CD14-positive monocyte (primary cell): ENCODE measurements at regions not wholly inside any gene's neighbourhood (a gene's known extent, or its start where the extent isn't known, plus 50 kb on each side); places are given as distances from the start of the nearest gene placed in this dataset.

Experiments used
- DNase-seq, 3 donors: peaks; one replicate each; pipeline ENCODE4 v3.0.0-alpha.2; 2011 to 2022
- H2AFZ ChIP-seq: 2 replicates; pipeline ENCODE4 v1.6.0; 2012; ENCODE audit warnings: mild to moderate bottlenecking, low read depth, low read length, inconsistent platforms; ENCODE audit not compliant: insufficient read depth, poor library complexity, severe bottlenecking
- H3K27ac ChIP-seq, 2 donors: 1 replicate in 1 of 2; 2 replicates in 1 of 2; pipeline ENCODE4 v1.5.1; 2012 to 2013; ENCODE audit warnings: low read length in 2 of 2, control low read depth in 1 of 2, inconsistent platforms in 1 of 2, low read depth in 1 of 2, mild to moderate bottlenecking in 1 of 2
- H3K27me3 ChIP-seq, 2 donors: one replicate each; pipeline versions ENCODE4 v1.6.0 to v1.6.1; 2011 to 2013; ENCODE audit warnings: low read length in 2 of 2; ENCODE audit not compliant: control insufficient read depth in 2 of 2, insufficient read depth in 2 of 2
- H3K36me3 ChIP-seq, 2 donors: replicated peaks in 1 of 2; 1 replicate in 1 of 2; 2 replicates in 1 of 2; pipeline versions ENCODE4 v1.5.1 to v1.6.1; 2012 to 2013; ENCODE audit warnings: low read length in 2 of 2, control low read depth in 1 of 2, inconsistent platforms in 1 of 2, mild to moderate bottlenecking in 1 of 2; ENCODE audit not compliant: insufficient read depth in 2 of 2, control insufficient read depth in 1 of 2
- H3K4me1 ChIP-seq, 2 donors: 1 replicate in 1 of 2; 2 replicates in 1 of 2; pipeline versions ENCODE4 v1.5.1 to v1.6.1; 2012 to 2013; ENCODE audit warnings: low read length in 2 of 2, control low read depth in 1 of 2, inconsistent platforms in 1 of 2, mild to moderate bottlenecking in 1 of 2, moderate library complexity in 1 of 2; ENCODE audit not compliant: insufficient read depth in 2 of 2, control insufficient read depth in 1 of 2
- H3K4me2 ChIP-seq: replicated peaks from 2 replicates; pipeline ENCODE3; 2012; ENCODE audit warnings: low read length, moderate library complexity, mild to moderate bottlenecking; ENCODE audit not compliant: poor library complexity, severe bottlenecking; ENCODE audit errors: extremely low read depth
- H3K4me3 ChIP-seq, 3 experiments: fragments of 200-600 bp in 1 of 3; sonication (generic) in 1 of 3; replicated peaks in 1 of 3; 1 replicate in 2 of 3; 2 replicates in 1 of 3; pipeline ENCODE4 v1.5.1; 2011 to 2013; ENCODE audit warnings: low read length in 3 of 3, mild to moderate bottlenecking in 3 of 3, control low read depth in 2 of 3, low read depth in 2 of 3, inconsistent platforms in 1 of 3, moderate library complexity in 1 of 3
- H3K79me2 ChIP-seq: 2 replicates; pipeline ENCODE4 v1.6.0; 2012; ENCODE audit warnings: mild to moderate bottlenecking, control low read depth, inconsistent platforms, low read length, moderate library complexity; ENCODE audit not compliant: insufficient read depth
- H3K9ac ChIP-seq: 2 replicates; pipeline ENCODE4 v1.6.0; 2017; ENCODE audit warnings: low read length, mild to moderate bottlenecking; ENCODE audit not compliant: insufficient read depth, poor library complexity, severe bottlenecking
- H3K9me3 ChIP-seq, 2 donors: replicated peaks in 1 of 2; 1 replicate in 1 of 2; 2 replicates in 1 of 2; pipeline versions ENCODE4 v1.5.1 to v1.6.1; 2012 to 2013; ENCODE audit warnings: low read length in 2 of 2, control low read depth in 1 of 2; ENCODE audit not compliant: control insufficient read depth in 1 of 2, insufficient read depth in 1 of 2
- H4K20me1 ChIP-seq: 2 replicates; pipeline ENCODE4 v1.6.0; 2012; ENCODE audit warnings: mild to moderate bottlenecking, low read length, control low read depth, moderate library complexity; ENCODE audit not compliant: insufficient read depth
- H3K27ac Mint-ChIP-seq, 7 donors: one replicate each; pipeline ENCODE4 v1.8.0; 2020; ENCODE audit warnings: mild to moderate bottlenecking in 7 of 7, mixed read lengths in 7 of 7, moderate library complexity in 6 of 7, inconsistent platforms in 2 of 7
- H3K27me3 Mint-ChIP-seq, 3 donors: one replicate each; pipeline ENCODE4 v1.8.0; 2021 to 2022; ENCODE audit warnings: low read depth in 3 of 3, mild to moderate bottlenecking in 3 of 3, mixed read lengths in 3 of 3, moderate library complexity in 3 of 3, inconsistent platforms in 1 of 3
- H3K36me3 Mint-ChIP-seq, 2 donors: one replicate each; pipeline ENCODE4 v1.8.0; 2020; ENCODE audit warnings: mixed read lengths in 2 of 2, inconsistent platforms in 1 of 2, mild to moderate bottlenecking in 1 of 2
- H3K4me1 Mint-ChIP-seq: one replicate; pipeline ENCODE4 v1.8.0; 2020; ENCODE audit warnings: mild to moderate bottlenecking, mixed read lengths
- H3K4me3 Mint-ChIP-seq, 2 donors: one replicate each; pipeline ENCODE4 v1.8.0; 2020; ENCODE audit warnings: mild to moderate bottlenecking in 2 of 2, mixed read lengths in 2 of 2, moderate library complexity in 1 of 2
- H3K9me3 Mint-ChIP-seq, 7 donors: one replicate each; pipeline ENCODE4 v1.8.0; 2020 to 2022; ENCODE audit warnings: mixed read lengths in 7 of 7, mild to moderate bottlenecking in 6 of 7, moderate library complexity in 6 of 7, inconsistent platforms in 2 of 7
- CTCF ChIP-seq: fragments of 200-600 bp; IDR thresholded peaks from one replicate; pipeline ENCODE4 v1.8.0; 2022; ENCODE audit warnings: antibody characterized with exemption, mild to moderate bottlenecking
- WGBS: methylation state at CpG from one replicate; pipeline ENCODE4 v1.1.5; 2013; ENCODE audit warnings: missing lambda C conversion rate; ENCODE audit not compliant: insufficient coverage; 5-methylcytosine and 5-hydroxymethylcytosine counted together
- intact Hi-C, 2 donors: fragments of 100-400 bp; cut with micrococcal nuclease; formaldehyde crosslinking; loops; one replicate each; pipeline versions ENCODE4 v1.15.0 to v1.15.1; 2023

GRCh38 chr3:105923140-105923539 is 54.3 kb upstream of the CBLB start:
- TF ChIP-seq CTCF: no peak
- Histone ChIP-seq H3K4me2 (no peak overlapping the region), H2AFZ (no peak overlapping the region), H3K4me1 (no peaks in the 10 kb centered on the region), H3K9ac (no peak overlapping the region), H3K36me3 (no peaks in the 10 kb centered on the region), H3K27ac (no peak overlapping the region), H3K27me3 (no peaks in the 10 kb centered on the region), H3K79me2 (no peaks in the 10 kb centered on the region), H3K9me3 (no peaks in the 10 kb centered on the region), H3K4me3 (no peak overlapping the region), H4K20me1 (no peaks in the 10 kb centered on the region)
- Mint-ChIP-seq H3K27ac (no peak overlapping the region), H3K4me3 (no peak overlapping the region), H3K4me1 (no peaks in the 10 kb centered on the region), H3K9me3 (peaks cover 1 to 17% (median 6%) of the 10 kb centered on the region in 7 donors), H3K27me3 (peaks cover 0 to 1% (median 0%) of the 10 kb centered on the region in 3 donors), H3K36me3 (no peaks in the 10 kb centered on the region)
- WGBS: 100% methylated on average over 1 of the region's 3 CpGs
- intact Hi-C loops: no loop called here
- DNase-seq: no peak

GRCh38 chr3:105927741-105928140 is 58.9 kb upstream of the CBLB start:
- Mint-ChIP-seq H3K27me3 (peaks cover 0 to 1% (median 0%) of the 10 kb centered on the region in 3 donors), H3K9me3 (peaks cover 0 to 3% (median 1%) of the 10 kb centered on the region in 7 donors), H3K4me1 (no peaks in the 10 kb centered on the region), H3K27ac (no peak overlapping the region), H3K4me3 (no peak overlapping the region), H3K36me3 (no peaks in the 10 kb centered on the region)
- TF ChIP-seq CTCF: no peak
- H3K79me2 ChIP-seq: no peaks in the 10 kb centered on the region
- no peak overlapping the region for H3K9ac ChIP-seq
- no peaks in the 10 kb centered on the region for H3K9me3 ChIP-seq
- H3K4me3 ChIP-seq: no peak overlapping the region
- H2AFZ ChIP-seq: no peak overlapping the region
- DNase-seq: no peak
- no peaks in the 10 kb centered on the region for H3K36me3 ChIP-seq
- no CpG with 5 or more reads among the region's 1 CpG for WGBS
- no peak overlapping the region for H3K27ac ChIP-seq
- H3K4me2 ChIP-seq: no peak overlapping the region
- H4K20me1 ChIP-seq: no peaks in the 10 kb centered on the region
- no peaks in the 10 kb centered on the region for H3K27me3 ChIP-seq
- intact Hi-C loops: no loop called here
- no peaks in the 10 kb centered on the region for H3K4me1 ChIP-seq
